HepG2 (cell line): ENCODE measurements at regions not wholly inside any gene's neighbourhood (a gene's known extent, or its start where the extent isn't known, plus 50 kb on each side); places are given as distances from the start of the nearest gene placed in this dataset.

ENCODE experiments used
- ATAC-seq: fragments of 200-7000 bp; cut with Tn5 transposase; 3 replicates; pipeline ENCODE4 v1.9.1; 2020; ENCODE audit warnings: mild to moderate bottlenecking, moderate library complexity
- BruUV-seq: library from RNA; stranded (reverse); fragments of 400-500 nt; replicated peaks from 2 replicates; lab custom pipeline; 2021; lab: Mats Ljungman, UMichigan
- CTCF ChIA-PET: fragments of 300-600 bp; formaldehyde crosslinking; extraction: SDS; loops from one replicate; lab custom pipeline; 2021; ENCODE audit warnings: low total read pairs, inconsistent platforms, low intra/inter-chr PET ratio; lab: Yijun Ruan, JAX
- POLR2A ChIA-PET: fragments of 350-600 bp; sonication (Branson Sonifier 250); formaldehyde crosslinking; loops from one replicate; lab custom pipeline; 2020; ENCODE audit warnings: antibody characterized with exemption, inconsistent platforms; lab: Yijun Ruan, JAX
- DNase-seq: peaks from one replicate; pipeline ENCODE4 v3.0.0-alpha.2; 2015; ENCODE audit warnings: low spot score
- FAIRE-seq: peaks from 3 replicates; lab custom pipeline; 2011; peaks lifted over from hg19 to GRCh38; lab: Jason Lieb, UNC
- H2AFZ ChIP-seq: one replicate; pipeline ENCODE4 v1.6.1; 2011; ENCODE audit warnings: low read length, inconsistent platforms
- H3K27ac ChIP-seq: fragments of 300-600 bp; 3 replicates; pipeline ENCODE4 v1.8.0; 2011; ENCODE audit warnings: mixed run types, mild to moderate bottlenecking, mixed read lengths, low read length, inconsistent platforms; ENCODE audit not compliant: insufficient read depth; ENCODE audit errors: extremely low read length
- H3K27me3 ChIP-seq, 2 experiments: fragments of 200-600 bp in 1 of 2; 2 replicates in 1 of 2; 3 replicates in 1 of 2; pipeline versions ENCODE4 v1.6.0 to v1.8.0; 2011; ENCODE audit warnings: low read length in 2 of 2, mild to moderate bottlenecking in 2 of 2, moderate library complexity in 2 of 2, inconsistent platforms in 1 of 2; ENCODE audit not compliant: insufficient read depth in 2 of 2, control insufficient read depth in 1 of 2
- H3K36me3 ChIP-seq, 2 experiments: fragments of 200-600 bp in 1 of 2; replicated peaks in 1 of 2; 2 replicates in 1 of 2; 3 replicates in 1 of 2; pipeline versions ENCODE4 v1.5.1 to v1.8.0; 2011; ENCODE audit warnings: low read length in 2 of 2, inconsistent platforms in 1 of 2; ENCODE audit not compliant: insufficient read depth in 2 of 2, control insufficient read depth in 1 of 2
- H3K4me1 ChIP-seq: 2 replicates; pipeline ENCODE4 v1.5.1; 2012; ENCODE audit warnings: low read length, inconsistent platforms; ENCODE audit not compliant: insufficient read depth
- H3K4me2 ChIP-seq: 2 replicates; pipeline ENCODE4 v1.6.0; 2011; ENCODE audit warnings: low read depth, low read length, inconsistent platforms
- H3K4me3 ChIP-seq, 3 experiments: fragments of 200-600 bp in 1 of 3; sonication (generic), shearing (Covaris generic) in 1 of 3; replicated peaks in 1 of 3; 2 replicates each; pipeline ENCODE4 v1.5.1; 2011 to 2016; ENCODE audit warnings: low read length in 3 of 3, inconsistent platforms in 2 of 3, low read depth in 2 of 3, mild to moderate bottlenecking in 2 of 3, control low read depth in 1 of 3, mixed read lengths in 1 of 3; ENCODE audit not compliant: insufficient read depth in 1 of 3
- H3K79me2 ChIP-seq: one replicate; pipeline ENCODE4 v1.6.1; 2011; ENCODE audit warnings: low read length, inconsistent platforms; ENCODE audit not compliant: insufficient read depth
- H3K9ac ChIP-seq: 2 replicates; pipeline ENCODE4 v1.6.0; 2011; ENCODE audit warnings: mild to moderate bottlenecking, low read depth, low read length, inconsistent platforms; ENCODE audit not compliant: insufficient read depth
- H3K9me3 ChIP-seq: 2 replicates; pipeline ENCODE4 v1.5.1; 2012; ENCODE audit warnings: mild to moderate bottlenecking, low read length
- H4K20me1 ChIP-seq: 2 replicates; pipeline ENCODE4 v1.6.0; 2011; ENCODE audit warnings: inconsistent platforms, mild to moderate bottlenecking, low read length, moderate library complexity; ENCODE audit not compliant: insufficient read depth
- ELF1 ChIP-seq: sonication (generic); formaldehyde crosslinking; IDR thresholded peaks from 2 replicates; pipeline ENCODE4 v1.4.0; 2020; ENCODE audit warnings: missing genetic modification reagents
- ETV6 ChIP-seq: sonication (generic); formaldehyde crosslinking; conservative IDR thresholded peaks from 2 replicates; pipeline ENCODE4 v1.4.0; 2020; ENCODE audit warnings: missing genetic modification reagents
- HDAC6 ChIP-seq: fragments of 200-600 bp; sonication (generic); IDR thresholded peaks from 2 replicates; pipeline ENCODE4 v1.7.0; 2017; ENCODE audit warnings: mild to moderate bottlenecking, antibody characterized with exemption, low read length, low read depth
- KAT8 ChIP-seq: IDR thresholded peaks from 2 replicates; pipeline ENCODE4 v1.6.1; 2016; ENCODE audit warnings: missing genetic modification reagents, missing compliant biosample characterization
- KDM3A ChIP-seq: IDR thresholded peaks from 2 replicates; pipeline ENCODE4 v1.6.1; 2018; ENCODE audit warnings: low read depth, missing compliant biosample characterization
- LCORL ChIP-seq, 2 experiments: fragments of 450-650 bp in 1 of 2; sonication (generic) in 1 of 2; formaldehyde crosslinking in 1 of 2; IDR thresholded peaks; 2 replicates each; pipeline versions ENCODE4 v1.5.0 to v1.6.1; 2017 to 2020; ENCODE audit warnings: antibody characterized with exemption in 1 of 2, missing genetic modification reagents in 1 of 2
- NR2F2 ChIP-seq: IDR thresholded peaks from 2 replicates; pipeline ENCODE4 v1.6.1; 2012; ENCODE audit warnings: low read depth, inconsistent platforms, borderline replicate concordance
- PHB2 ChIP-seq: fragments of 450-650 bp; IDR thresholded peaks from 2 replicates; pipeline ENCODE4 v1.6.1; 2018; ENCODE audit not compliant: partially characterized antibody
- RFXANK ChIP-seq: IDR thresholded peaks from 2 replicates; pipeline ENCODE4 v1.6.1; 2016
- SSRP1 ChIP-seq: IDR thresholded peaks from 2 replicates; pipeline ENCODE4 v1.6.1; 2016; ENCODE audit warnings: control low read depth
- ZBED4 ChIP-seq: sonication (generic); formaldehyde crosslinking; IDR thresholded peaks from 2 replicates; pipeline ENCODE4 v1.4.0; 2020; ENCODE audit warnings: missing genetic modification reagents, borderline replicate concordance
- ZIK1 ChIP-seq: sonication (generic); formaldehyde crosslinking; IDR thresholded peaks from 2 replicates; pipeline ENCODE4 v1.5.0; 2020; ENCODE audit warnings: mild to moderate bottlenecking, low read depth, missing genetic modification reagents, borderline replicate concordance
- ZNF33A ChIP-seq: sonication (generic); formaldehyde crosslinking; IDR thresholded peaks from 2 replicates; pipeline ENCODE4 v1.5.1; 2020; ENCODE audit warnings: missing genetic modification reagents, mild to moderate bottlenecking, moderate library complexity, borderline replicate concordance
- ZNF772 ChIP-seq: sonication (generic); formaldehyde crosslinking; IDR thresholded peaks from 2 replicates; pipeline ENCODE4 v1.5.0; 2020; ENCODE audit warnings: mild to moderate bottlenecking, missing genetic modification reagents
- ZNF792 ChIP-seq: IDR thresholded peaks from 2 replicates; pipeline ENCODE4 v1.6.1; 2016
- ZSCAN31 ChIP-seq: sonication (generic); formaldehyde crosslinking; IDR thresholded peaks from 2 replicates; pipeline ENCODE4 v1.5.0; 2020; ENCODE audit warnings: low read depth, mild to moderate bottlenecking, missing genetic modification reagents
- ZZZ3 ChIP-seq: sonication (generic); formaldehyde crosslinking; IDR thresholded peaks from 2 replicates; pipeline ENCODE4 v1.4.0; 2020; ENCODE audit warnings: missing genetic modification reagents, mild to moderate bottlenecking, borderline replicate concordance
- WGBS: methylation state at CpG from one replicate; pipeline ENCODE4 v1.1.6; 2017; ENCODE audit warnings: low lambda C conversion rate; 5-methylcytosine and 5-hydroxymethylcytosine counted together
- in situ Hi-C: cut with HindIII; loops from 2 replicates; pipeline ENCODE4 v1.10.0; 2017; ENCODE audit warnings: low pct_unique_long_range_greater_than_20kb; ENCODE audit not compliant: extremely low pct_ligation_motif_present
- intact Hi-C: fragments of 100-400 bp; cut with micrococcal nuclease; formaldehyde crosslinking; loops from one replicate; pipeline ENCODE4 v1.10.0; 2022; ENCODE audit not compliant: unreplicated experiment
- TF ChIP-seq, protein P1 (sequence below): IDR thresholded peaks from 2 replicates; pipeline ENCODE4 v1.6.1; 2016; ENCODE audit warnings: missing biosample characterization, missing genetic modification reagents, low read depth
- TF ChIP-seq, protein P2 (sequence below): sonication (generic); formaldehyde crosslinking; IDR thresholded peaks from 2 replicates; pipeline ENCODE4 v1.4.0; 2020; ENCODE audit warnings: mild to moderate bottlenecking, missing genetic modification reagents

- ChIA-PET POLR2A (no interaction called here), CTCF (no interaction called here)
- DNase-seq = no peak
- in situ Hi-C loops = no loop called here
- no peak for TF ChIP-seq ZNF772 (CRISPR knock-in tag)
- TF ChIP-seq ZIK1 (CRISPR knock-in tag) = no peak
- no peak for TF ChIP-seq RFXANK
- TF ChIP-seq ZBED4 (CRISPR knock-in tag) = no peak
- TF ChIP-seq ZNF33A (CRISPR knock-in tag) = no peak
- TF ChIP-seq, protein P1, sequence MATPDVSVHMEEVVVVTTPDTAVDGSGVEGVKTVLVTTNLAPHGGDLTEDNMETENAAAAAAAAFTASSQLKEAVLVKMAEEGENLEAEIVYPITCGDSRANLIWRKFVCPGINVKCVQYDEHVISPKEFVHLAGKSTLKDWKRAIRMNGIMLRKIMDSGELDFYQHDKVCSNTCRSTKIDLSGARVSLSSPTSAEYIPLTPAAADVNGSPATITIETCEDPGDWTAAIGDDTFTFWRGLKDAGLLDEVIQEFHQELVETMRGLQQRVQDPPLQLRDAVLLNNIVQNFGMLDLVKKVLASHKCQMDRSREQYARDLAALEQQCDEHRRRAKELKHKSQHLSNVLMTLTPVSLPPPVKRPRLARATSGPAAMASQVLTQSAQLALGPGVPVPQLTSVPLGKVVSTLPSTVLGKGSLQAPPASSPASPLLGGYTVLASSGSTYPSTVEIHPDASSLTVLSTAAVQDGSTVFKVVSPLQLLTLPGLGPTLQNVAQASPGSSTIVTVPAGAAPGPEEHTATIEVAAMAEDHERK (CRISPR knock-in tag) = no peak
- no peak for TF ChIP-seq ELF1 (CRISPR knock-in tag)
- TF ChIP-seq NR2F2 = no peak
- no peak for TF ChIP-seq KAT8 (CRISPR knock-in tag)
- TF ChIP-seq, protein P2, sequence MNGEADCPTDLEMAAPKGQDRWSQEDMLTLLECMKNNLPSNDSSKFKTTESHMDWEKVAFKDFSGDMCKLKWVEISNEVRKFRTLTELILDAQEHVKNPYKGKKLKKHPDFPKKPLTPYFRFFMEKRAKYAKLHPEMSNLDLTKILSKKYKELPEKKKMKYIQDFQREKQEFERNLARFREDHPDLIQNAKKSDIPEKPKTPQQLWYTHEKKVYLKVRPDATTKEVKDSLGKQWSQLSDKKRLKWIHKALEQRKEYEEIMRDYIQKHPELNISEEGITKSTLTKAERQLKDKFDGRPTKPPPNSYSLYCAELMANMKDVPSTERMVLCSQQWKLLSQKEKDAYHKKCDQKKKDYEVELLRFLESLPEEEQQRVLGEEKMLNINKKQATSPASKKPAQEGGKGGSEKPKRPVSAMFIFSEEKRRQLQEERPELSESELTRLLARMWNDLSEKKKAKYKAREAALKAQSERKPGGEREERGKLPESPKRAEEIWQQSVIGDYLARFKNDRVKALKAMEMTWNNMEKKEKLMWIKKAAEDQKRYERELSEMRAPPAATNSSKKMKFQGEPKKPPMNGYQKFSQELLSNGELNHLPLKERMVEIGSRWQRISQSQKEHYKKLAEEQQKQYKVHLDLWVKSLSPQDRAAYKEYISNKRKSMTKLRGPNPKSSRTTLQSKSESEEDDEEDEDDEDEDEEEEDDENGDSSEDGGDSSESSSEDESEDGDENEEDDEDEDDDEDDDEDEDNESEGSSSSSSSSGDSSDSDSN (CRISPR knock-in tag) = no peak
- no peak for TF ChIP-seq KDM3A (CRISPR knock-in tag)
- TF ChIP-seq ZZZ3 (CRISPR knock-in tag) = no peak
- TF ChIP-seq ETV6 (CRISPR knock-in tag) = no peak
- no peak for TF ChIP-seq SSRP1 (CRISPR knock-in tag)
- no peak for TF ChIP-seq ZSCAN31
- TF ChIP-seq PHB2 = no peak
- TF ChIP-seq ZNF792 (CRISPR knock-in tag) = no peak
- no peak for TF ChIP-seq HDAC6
- TF ChIP-seq LCORL (IDR thresholded peaks at IDR 0.05) = no peak
- no peak for TF ChIP-seq LCORL (CRISPR knock-in tag; IDR thresholded peaks at IDR 0.05)
- TF ChIP-seq, all 625 proteins: peak for 0
- Histone ChIP-seq H3K79me2 (no peaks in the 10 kb centered on the region), H3K27me3 (peaks cover 6 to 46% of the 10 kb centered on the region in 2 experiments; a peak in 3 of 5 replicates), H3K27ac (no peak overlapping the region), H3K4me1 (peaks cover 7% of the 10 kb centered on the region), H2AFZ (no peak overlapping the region), H3K4me3 (no peak overlapping the region), H4K20me1 (peaks cover 4% of the 10 kb centered on the region), H3K9me3 (no peaks in the 10 kb centered on the region), H3K36me3 (no peaks in the 10 kb centered on the region), H3K4me2 (no peak overlapping the region), H3K9ac (no peak overlapping the region)
- no TSS peak for BruUV-seq
- intact Hi-C loops = no loop called here
- FAIRE-seq (no peak), ATAC-seq (no peak)
- 36% methylated on average over 3 of the region's 3 CpGs for WGBS
These were observed 98.7 kb upstream of the MLN start for GRCh38 chr6:33902457-33902853.
